Fibroblast of lung (primary cell): ENCODE measurements at regions not wholly inside any gene's neighbourhood (a gene's known extent, or its start where the extent isn't known, plus 50 kb on each side); places are given as distances from the start of the nearest gene placed in this dataset.

ENCODE experiments used
- DNase-seq, 2 donors: peaks; one replicate each; pipeline versions ENCODE4 v3.0.0 to v3.0.0-alpha.2; 2010; ENCODE audit warnings: low read depth in 2 of 2
- H2AFZ ChIP-seq: 2 replicates; pipeline ENCODE4 v1.5.1; 2012; ENCODE audit warnings: low read length, control low read depth, inconsistent platforms
- H3K27ac ChIP-seq: 2 replicates; pipeline ENCODE4 v1.5.1; 2011; ENCODE audit warnings: low read length, control low read depth; ENCODE audit not compliant: insufficient read depth
- H3K27me3 ChIP-seq: 2 replicates; pipeline ENCODE4 v1.5.1; 2011; ENCODE audit warnings: mild to moderate bottlenecking, low read length; ENCODE audit not compliant: control insufficient read depth, insufficient read depth
- H3K36me3 ChIP-seq: 2 replicates; pipeline ENCODE4 v1.5.1; 2011; ENCODE audit warnings: low read length; ENCODE audit not compliant: control insufficient read depth, insufficient read depth
- H3K4me1 ChIP-seq: 2 replicates; pipeline ENCODE4 v1.5.1; 2011; ENCODE audit warnings: low read length; ENCODE audit not compliant: control insufficient read depth, insufficient read depth; ENCODE audit errors: extremely low read depth
- H3K4me2 ChIP-seq: 2 replicates; pipeline ENCODE4 v1.5.1; 2011; ENCODE audit warnings: low read length, control low read depth; ENCODE audit not compliant: insufficient read depth; ENCODE audit errors: extremely low read depth
- H3K4me3 ChIP-seq, 4 experiments: fragments of 200-600 bp in 1 of 4; sonication (generic) in 1 of 4; replicated peaks in 1 of 4; 2 replicates each; pipeline ENCODE4 v1.5.1; 2011 to 2016; ENCODE audit warnings: low read length in 4 of 4, low read depth in 3 of 4, mild to moderate bottlenecking in 3 of 4, control low read depth in 2 of 4, inconsistent platforms in 1 of 4, mixed read lengths in 1 of 4; ENCODE audit not compliant: insufficient read depth in 1 of 4; ENCODE audit errors: control extremely low read depth in 1 of 4
- H3K79me2 ChIP-seq: 2 replicates; pipeline ENCODE4 v1.5.1; 2012; ENCODE audit warnings: mild to moderate bottlenecking, low read length, inconsistent platforms; ENCODE audit not compliant: control insufficient read depth, insufficient read depth
- H3K9ac ChIP-seq: 2 replicates; pipeline ENCODE4 v1.5.1; 2011; ENCODE audit warnings: mild to moderate bottlenecking, low read length, control low read depth; ENCODE audit not compliant: insufficient read depth
- H3K9me3 ChIP-seq: 2 replicates; pipeline ENCODE4 v1.5.1; 2012; ENCODE audit warnings: low read depth, low read length; ENCODE audit not compliant: control insufficient read depth, insufficient read depth
- H4K20me1 ChIP-seq: 2 replicates; pipeline ENCODE4 v1.5.1; 2011; ENCODE audit warnings: low read length; ENCODE audit not compliant: control insufficient read depth, insufficient read depth; ENCODE audit errors: extremely low read depth
- CTCF ChIP-seq, 2 donors: IDR thresholded peaks in 1 of 2; conservative IDR thresholded peaks in 1 of 2; 1 replicate in 1 of 2; 2 replicates in 1 of 2; pipeline ENCODE4 v1.5.1; 2011 to 2012; ENCODE audit warnings: low read length in 2 of 2, control low read depth in 1 of 2, inconsistent platforms in 1 of 2, low read depth in 1 of 2, mild to moderate bottlenecking in 1 of 2
- EZH2 ChIP-seq: IDR thresholded peaks from 2 replicates; pipeline ENCODE4 v1.5.1; 2012; ENCODE audit warnings: low read length, control low read depth, mild to moderate bottlenecking; ENCODE audit errors: missing control alignments

GRCh38 chr5:164555809-164556208, 1050.4 kb downstream of the MAT2B start:
- Histone ChIP-seq H3K79me2 (no peaks in the 10 kb centered on the region), H3K9me3 (no peaks in the 10 kb centered on the region), H3K9ac (no peak overlapping the region), H3K27me3 (no peaks in the 10 kb centered on the region), H3K36me3 (no peaks in the 10 kb centered on the region), H3K4me1 (no peaks in the 10 kb centered on the region), H3K4me2 (no peak overlapping the region), H3K4me3 (no peak overlapping the region), H3K27ac (no peak overlapping the region), H2AFZ (no peak overlapping the region), H4K20me1 (no peaks in the 10 kb centered on the region)
- DNase-seq: peak in 1 of 2 donors; percentile 62
- TF ChIP-seq EZH2 (no peak), CTCF (conservative IDR thresholded peaks at IDR 0.05 in 1 of 2, IDR thresholded peaks at IDR 0.05 in 1 of 2; ENCODE audit: low read depth in 1 of 2, low read length in 2 of 2) (no peak)

- Histone ChIP-seq H3K27ac (no peak overlapping the region), H3K9ac (no peak overlapping the region), H3K9me3 (no peaks in the 10 kb centered on the region), H3K4me2 (no peak overlapping the region), H4K20me1 (no peaks in the 10 kb centered on the region), H3K36me3 (no peaks in the 10 kb centered on the region), H3K79me2 (no peaks in the 10 kb centered on the region), H3K4me1 (no peaks in the 10 kb centered on the region), H3K4me3 (no peak overlapping the region), H3K27me3 (no peaks in the 10 kb centered on the region), H2AFZ (no peak overlapping the region)
- DNase-seq: no peak
- TF ChIP-seq EZH2 (no peak), CTCF (conservative IDR thresholded peaks at IDR 0.05 in 1 of 2, IDR thresholded peaks at IDR 0.05 in 1 of 2; ENCODE audit: low read depth in 1 of 2, low read length in 2 of 2) (no peak)
Measured at GRCh38 chr5:164560216-164560615, 1054.8 kb downstream of the MAT2B start.

GRCh38 chr5:164561933-164562872, 1056.8 kb downstream of the MAT2B start:
- H3K36me3 ChIP-seq: no peaks in the 10 kb centered on the region
- H3K9ac ChIP-seq: no peak overlapping the region
- H3K27me3 ChIP-seq: no peaks in the 10 kb centered on the region
- no peak overlapping the region for H3K4me2 ChIP-seq
- no peak overlapping the region for H3K4me3 ChIP-seq
- no peak overlapping the region for H2AFZ ChIP-seq
- H4K20me1 ChIP-seq: no peaks in the 10 kb centered on the region
- H3K4me1 ChIP-seq: no peaks in the 10 kb centered on the region
- TF ChIP-seq CTCF (conservative IDR thresholded peaks at IDR 0.05 in 1 of 2, IDR thresholded peaks at IDR 0.05 in 1 of 2; ENCODE audit: low read depth in 1 of 2, low read length in 2 of 2): no peak
- no peak for TF ChIP-seq EZH2
- DNase-seq: peak; percentile 15 to 18
- no peaks in the 10 kb centered on the region for H3K9me3 ChIP-seq
- no peaks in the 10 kb centered on the region for H3K79me2 ChIP-seq
- no peak overlapping the region for H3K27ac ChIP-seq
